Hepatocyte (in vitro differentiated cells): ENCODE measurements at regions not wholly inside any gene's neighbourhood (a gene's known extent, or its start where the extent isn't known, plus 50 kb on each side); places are given as distances from the start of the nearest gene placed in this dataset.

ENCODE experiments used
- DNase-seq: peaks from one replicate; pipeline ENCODE4 v3.0.0-alpha.2; 2016; ENCODE audit warnings: low spot score
- H2AFZ ChIP-seq: fragments of 200-600 bp; sonication (generic); 2 replicates; pipeline ENCODE4 v1.6.0; 2016; ENCODE audit warnings: antibody characterized with exemption, mild to moderate bottlenecking
- H3K27ac ChIP-seq: fragments of 200-600 bp; sonication (generic); 2 replicates; pipeline ENCODE4 v1.5.1; 2016; ENCODE audit warnings: mild to moderate bottlenecking
- H3K27me3 ChIP-seq: fragments of 200-600 bp; sonication (generic); 2 replicates; pipeline ENCODE4 v1.6.1; 2016
- H3K36me3 ChIP-seq: fragments of 200-600 bp; sonication (generic); replicated peaks from 2 replicates; pipeline ENCODE4 v1.5.1; 2016; ENCODE audit warnings: low read depth; ENCODE audit not compliant: insufficient read depth
- H3K4me1 ChIP-seq: fragments of 200-600 bp; sonication (generic); 2 replicates; pipeline ENCODE4 v1.5.1; 2016; ENCODE audit warnings: mild to moderate bottlenecking, moderate library complexity; ENCODE audit not compliant: insufficient read depth
- H3K4me2 ChIP-seq: fragments of 200-600 bp; sonication (generic); 2 replicates; pipeline ENCODE4 v1.6.0; 2016
- H3K4me3 ChIP-seq: fragments of 200-600 bp; sonication (generic); 2 replicates; pipeline ENCODE4 v1.5.1; 2016; ENCODE audit warnings: mild to moderate bottlenecking
- H3K79me2 ChIP-seq: fragments of 200-600 bp; sonication (generic); 2 replicates; pipeline ENCODE4 v1.6.0; 2017; ENCODE audit warnings: mild to moderate bottlenecking
- H3K9me2 ChIP-seq: fragments of 200-600 bp; sonication (generic); replicated peaks from 2 replicates; pipeline ENCODE4 v1.6.0; 2017; ENCODE audit warnings: mild to moderate bottlenecking; ENCODE audit not compliant: insufficient read depth
- H3K9me3 ChIP-seq: fragments of 200-600 bp; sonication (generic); 2 replicates; pipeline ENCODE4 v1.5.1; 2016; ENCODE audit warnings: low read depth, mild to moderate bottlenecking
- H4K20me1 ChIP-seq: fragments of 200-600 bp; sonication (generic); 2 replicates; pipeline ENCODE4 v1.6.0; 2016; ENCODE audit warnings: mild to moderate bottlenecking; ENCODE audit not compliant: insufficient read depth, poor library complexity, severe bottlenecking
- CTCF ChIP-seq: fragments of 200-600 bp; sonication (generic); IDR thresholded peaks from 2 replicates; pipeline ENCODE4 v1.5.1; 2016; ENCODE audit warnings: antibody characterized with exemption, mild to moderate bottlenecking; ENCODE audit not compliant: poor library complexity
- EZH2 ChIP-seq: fragments of 200-600 bp; sonication (generic); IDR thresholded peaks from 2 replicates; pipeline ENCODE4 v1.6.1; 2016; ENCODE audit warnings: antibody characterized with exemption, mild to moderate bottlenecking, borderline replicate concordance
- EZH2phosphoT487 ChIP-seq: fragments of 200-600 bp; sonication (generic); IDR thresholded peaks from one replicate; pipeline ENCODE4 v1.6.1; 2018; ENCODE audit warnings: antibody characterized with exemption, mild to moderate bottlenecking, low read depth, moderate library complexity; ENCODE audit not compliant: unreplicated experiment, severe bottlenecking
- WGBS: methylation state at CpG from one replicate; pipeline ENCODE4 v1.1.6; 2016; ENCODE audit warnings: low lambda C conversion rate; ENCODE audit errors: missing lambda C conversion rate; 5-methylcytosine and 5-hydroxymethylcytosine counted together

DNA sequence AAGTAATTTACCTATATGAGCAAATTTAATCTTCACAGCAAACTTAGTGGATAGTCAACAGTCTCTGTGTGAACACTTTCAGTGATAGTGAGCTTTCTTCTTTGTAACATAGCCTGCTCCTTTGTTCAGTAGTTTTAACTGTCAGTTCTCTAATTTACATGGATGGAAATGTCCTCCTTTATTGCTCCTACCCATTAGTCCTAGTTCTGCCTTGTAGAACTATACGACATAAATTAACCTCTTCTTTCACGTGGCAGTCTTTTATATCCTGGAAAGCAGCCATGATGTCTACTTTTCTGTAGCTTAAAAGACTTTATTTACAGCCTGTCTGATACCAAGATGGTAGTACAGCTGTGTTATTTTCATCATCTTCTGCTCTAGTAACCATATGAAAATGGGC lies 143.6 kb downstream of the TANC2 start:
- no peak overlapping the region for H3K27ac ChIP-seq
- TF ChIP-seq EZH2phosphoT487, result no peak
- no peak for TF ChIP-seq EZH2
- no peak for TF ChIP-seq CTCF
- no peaks in the 10 kb centered on the region for H3K4me1 ChIP-seq
- H3K4me3 ChIP-seq, result no peak overlapping the region
- 80% methylated on average over 2 of the region's 2 CpGs for WGBS
- H3K9me3 ChIP-seq, result no peaks in the 10 kb centered on the region
- no peak for DNase-seq
- H3K27me3 ChIP-seq, result no peaks in the 10 kb centered on the region
- no peaks in the 10 kb centered on the region for H3K9me2 ChIP-seq
- no peak overlapping the region for H2AFZ ChIP-seq
- no peaks in the 10 kb centered on the region for H3K36me3 ChIP-seq
- H3K79me2 ChIP-seq, result no peaks in the 10 kb centered on the region
- no peak overlapping the region for H3K4me2 ChIP-seq
- no peaks in the 10 kb centered on the region for H4K20me1 ChIP-seq

DNA sequence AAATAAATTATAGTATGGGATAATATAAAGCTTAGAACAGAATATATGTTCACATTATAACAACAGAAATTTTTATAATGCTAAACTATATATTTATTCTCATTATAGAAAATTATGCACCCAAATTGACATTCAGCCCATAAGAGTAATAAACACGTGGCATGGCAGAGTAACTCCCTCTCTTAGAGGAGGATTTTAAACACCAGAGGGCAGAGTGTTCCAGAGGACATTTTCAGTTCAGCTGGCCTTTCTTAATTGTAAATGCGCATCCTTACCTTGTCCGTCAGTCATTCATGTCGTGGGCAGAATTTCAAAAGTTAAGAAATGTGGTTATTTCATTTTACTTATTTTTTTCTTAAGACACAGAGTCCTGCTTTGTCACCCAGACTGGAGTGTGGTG lies 147.1 kb downstream of the TANC2 start:
- Histone ChIP-seq H2AFZ (no peak overlapping the region), H3K79me2 (no peaks in the 10 kb centered on the region), H3K4me3 (no peak overlapping the region), H3K36me3 (no peaks in the 10 kb centered on the region), H4K20me1 (no peaks in the 10 kb centered on the region), H3K27me3 (no peaks in the 10 kb centered on the region), H3K9me2 (no peaks in the 10 kb centered on the region), H3K4me2 (no peak overlapping the region), H3K4me1 (no peaks in the 10 kb centered on the region), H3K9me3 (no peaks in the 10 kb centered on the region), H3K27ac (no peak overlapping the region)
- 90% methylated on average over 4 of the region's 4 CpGs for WGBS
- DNase-seq, result no peak
- no peak for TF ChIP-seq EZH2phosphoT487
- no peak for TF ChIP-seq EZH2
- peak; percentile 31 for TF ChIP-seq CTCF

DNA sequence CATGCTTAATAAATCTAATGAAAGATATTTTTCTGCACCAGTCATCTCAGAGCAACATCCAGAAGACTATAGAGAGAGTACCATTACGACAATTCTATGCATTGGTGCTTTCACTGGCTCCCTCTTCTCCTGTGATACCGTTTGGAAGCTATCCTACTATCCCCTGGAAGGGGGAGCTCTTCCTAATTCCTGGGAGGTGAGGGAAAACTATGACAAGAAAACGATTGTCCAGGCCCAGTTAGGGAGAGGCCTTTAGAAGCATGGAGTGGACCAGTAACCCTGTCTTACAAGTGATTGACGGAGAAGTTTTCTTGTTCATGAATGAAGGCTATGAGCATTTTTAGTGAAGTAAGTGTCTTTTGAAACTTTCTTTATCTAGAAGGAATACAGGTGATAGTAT lies 150.2 kb downstream of the TANC2 start:
- Histone ChIP-seq H3K9me2 (no peaks in the 10 kb centered on the region), H3K4me2 (no peak overlapping the region), H3K9me3 (no peaks in the 10 kb centered on the region), H3K79me2 (no peaks in the 10 kb centered on the region), H4K20me1 (no peaks in the 10 kb centered on the region), H3K36me3 (no peaks in the 10 kb centered on the region), H2AFZ (no peak overlapping the region), H3K27ac (no peak overlapping the region), H3K4me1 (no peaks in the 10 kb centered on the region), H3K27me3 (no peaks in the 10 kb centered on the region), H3K4me3 (no peak overlapping the region)
- 64% methylated on average over 4 of the region's 4 CpGs for WGBS
- TF ChIP-seq CTCF (no peak), EZH2phosphoT487 (no peak), EZH2 (no peak)
- no peak for DNase-seq
